ENCODE measurements at regions not wholly inside any gene's neighbourhood (a gene's known extent, or its start where the extent isn't known, plus 50 kb on each side); places are given as distances from the start of the nearest gene placed in this dataset.
A peak's percentile ranks its signal among the peaks of the same experiment; 100 is the strongest.

- H3K36me3 ChIP-seq (ENCODE audit: control insufficient read depth in 1 of 2, insufficient read depth in 2 of 2, low read length in 2 of 2) = no peaks in the 10 kb centered on the region
- H4K91ac ChIP-seq (ENCODE audit: low read depth, low read length) = no peak overlapping the region
- H2BK12ac ChIP-seq (ENCODE audit: low read length) = no peak overlapping the region
- no peak overlapping the region for H4K8ac ChIP-seq (ENCODE audit: low read depth, low read length)
- H2BK120ac ChIP-seq (ENCODE audit: insufficient read depth, low read length, poor library complexity) = no peak overlapping the region
- H3K14ac ChIP-seq (ENCODE audit: low read length) = no peak overlapping the region
- peak in 1 of 2 donors; percentile 18 for DNase-seq
- no peak overlapping the region for H3K4me2 ChIP-seq (ENCODE audit: low read length)
- H2AFZ ChIP-seq (ENCODE audit: insufficient read depth, low read length, poor library complexity) = no peak overlapping the region
- no peak overlapping the region for H3K4me3 ChIP-seq (ENCODE audit: low read depth, low read length)
- H3K27ac ChIP-seq (ENCODE audit: low read depth, low read length) = no peak overlapping the region
- no CpG with 5 or more reads among the region's 3 CpGs for WGBS (ENCODE audit: extremely low coverage, insufficient coverage, insufficient read length)
- H2BK5ac ChIP-seq (ENCODE audit: low read depth, low read length, poor library complexity) = no peak overlapping the region
- H2AK5ac ChIP-seq (ENCODE audit: low read length) = no peak overlapping the region
- H3K79me2 ChIP-seq (ENCODE audit: control insufficient read depth, insufficient read depth, low read length, poor library complexity) = no peaks in the 10 kb centered on the region
- H3K27me3 ChIP-seq (ENCODE audit: insufficient read depth, low read length) = no peaks in the 10 kb centered on the region
- no peak overlapping the region for H3K9ac ChIP-seq (ENCODE audit: low read length)
- no peaks in the 10 kb centered on the region for H3K79me1 ChIP-seq (ENCODE audit: low read length)
- no peak overlapping the region for H3K18ac ChIP-seq (ENCODE audit: low read length)
- no peak overlapping the region for H3K4ac ChIP-seq (ENCODE audit: low read depth, low read length)
- no peaks in the 10 kb centered on the region for H3K4me1 ChIP-seq (ENCODE audit: control insufficient read depth in 1 of 2, insufficient read depth in 2 of 2, low read length in 2 of 2)
- no peak overlapping the region for H3K23ac ChIP-seq (ENCODE audit: low read length)
- no peaks in the 10 kb centered on the region for H3K9me3 ChIP-seq (ENCODE audit: insufficient read depth, low read depth, low read length)
- H4K12ac ChIP-seq (ENCODE audit: low read depth, low read length) = no peak overlapping the region
Measured at GRCh38 chr7:18202315-18203045, 174.8 kb upstream of the PRPS1L1 start.

GRCh38 chr7:18206331-18206730 is 178.7 kb upstream of the PRPS1L1 start:
- no peak overlapping the region for H3K18ac ChIP-seq (ENCODE audit: low read length)
- H3K4me3 ChIP-seq (ENCODE audit: low read depth, low read length) = no peak overlapping the region
- H2AK5ac ChIP-seq (ENCODE audit: low read length) = no peak overlapping the region
- no peak overlapping the region for H3K9ac ChIP-seq (ENCODE audit: low read length)
- H3K4me2 ChIP-seq (ENCODE audit: low read length) = no peak overlapping the region
- H3K79me1 ChIP-seq (ENCODE audit: low read length) = no peaks in the 10 kb centered on the region
- H2BK120ac ChIP-seq (ENCODE audit: insufficient read depth, low read length, poor library complexity) = no peak overlapping the region
- H3K27ac ChIP-seq (ENCODE audit: low read depth, low read length) = no peak overlapping the region
- H2BK12ac ChIP-seq (ENCODE audit: low read length) = no peak overlapping the region
- H3K4ac ChIP-seq (ENCODE audit: low read depth, low read length) = no peak overlapping the region
- no peak for DNase-seq
- H3K23ac ChIP-seq (ENCODE audit: low read length) = no peak overlapping the region
- H4K8ac ChIP-seq (ENCODE audit: low read depth, low read length) = no peak overlapping the region
- no peaks in the 10 kb centered on the region for H3K9me3 ChIP-seq (ENCODE audit: insufficient read depth, low read depth, low read length)
- no peak overlapping the region for H4K91ac ChIP-seq (ENCODE audit: low read depth, low read length)
- H3K36me3 ChIP-seq (ENCODE audit: control insufficient read depth in 1 of 2, insufficient read depth in 2 of 2, low read length in 2 of 2) = no peaks in the 10 kb centered on the region
- H3K79me2 ChIP-seq (ENCODE audit: control insufficient read depth, insufficient read depth, low read length, poor library complexity) = no peaks in the 10 kb centered on the region
- H3K27me3 ChIP-seq (ENCODE audit: insufficient read depth, low read length) = no peaks in the 10 kb centered on the region
- whole genome bisulfite sequencing (ENCODE audit: extremely low coverage, insufficient coverage, insufficient read length) = no CpG with 5 or more reads among the region's 1 CpG
- H4K12ac ChIP-seq (ENCODE audit: low read depth, low read length) = no peak overlapping the region
- no peak overlapping the region for H2AFZ ChIP-seq (ENCODE audit: insufficient read depth, low read length, poor library complexity)
- no peak overlapping the region for H3K14ac ChIP-seq (ENCODE audit: low read length)
- H3K4me1 ChIP-seq (ENCODE audit: control insufficient read depth in 1 of 2, insufficient read depth in 2 of 2, low read length in 2 of 2) = no peaks in the 10 kb centered on the region
- no peak overlapping the region for H2BK5ac ChIP-seq (ENCODE audit: low read depth, low read length, poor library complexity)

GRCh38 chr7:18208921-18209320 is 181.3 kb upstream of the PRPS1L1 start:
- no CpG with 5 or more reads among the region's 1 CpG for WGBS (ENCODE audit: extremely low coverage, insufficient coverage, insufficient read length)

GRCh38 chr7:18210377-18210776 is 182.7 kb upstream of the PRPS1L1 start:
- H2BK12ac ChIP-seq (ENCODE audit: low read length) = no peak overlapping the region
- no peaks in the 10 kb centered on the region for H3K9me3 ChIP-seq (ENCODE audit: insufficient read depth, low read depth, low read length)
- no peak overlapping the region for H3K14ac ChIP-seq (ENCODE audit: low read length)
- H3K27ac ChIP-seq (ENCODE audit: low read depth, low read length) = no peak overlapping the region
- no peak for DNase-seq
- H4K12ac ChIP-seq (ENCODE audit: low read depth, low read length) = no peak overlapping the region
- H3K18ac ChIP-seq (ENCODE audit: low read length) = no peak overlapping the region
- no peak overlapping the region for H3K4me3 ChIP-seq (ENCODE audit: low read depth, low read length)
- no peaks in the 10 kb centered on the region for H3K79me2 ChIP-seq (ENCODE audit: control insufficient read depth, insufficient read depth, low read length, poor library complexity)
- H3K79me1 ChIP-seq (ENCODE audit: low read length) = no peaks in the 10 kb centered on the region
- no peak overlapping the region for H2AFZ ChIP-seq (ENCODE audit: insufficient read depth, low read length, poor library complexity)
- H3K4me2 ChIP-seq (ENCODE audit: low read length) = no peak overlapping the region
- H3K36me3 ChIP-seq (ENCODE audit: control insufficient read depth in 1 of 2, insufficient read depth in 2 of 2, low read length in 2 of 2) = no peaks in the 10 kb centered on the region
- H2BK120ac ChIP-seq (ENCODE audit: insufficient read depth, low read length, poor library complexity) = no peak overlapping the region
- no peak overlapping the region for H2BK5ac ChIP-seq (ENCODE audit: low read depth, low read length, poor library complexity)
- H3K4me1 ChIP-seq (ENCODE audit: control insufficient read depth in 1 of 2, insufficient read depth in 2 of 2, low read length in 2 of 2) = no peaks in the 10 kb centered on the region
- no peak overlapping the region for H3K9ac ChIP-seq (ENCODE audit: low read length)
- no peak overlapping the region for H3K23ac ChIP-seq (ENCODE audit: low read length)
- H3K4ac ChIP-seq (ENCODE audit: low read depth, low read length) = no peak overlapping the region
- no CpG with 5 or more reads among the region's 2 CpGs for WGBS (ENCODE audit: extremely low coverage, insufficient coverage, insufficient read length)
- H2AK5ac ChIP-seq (ENCODE audit: low read length) = no peak overlapping the region
- no peak overlapping the region for H4K91ac ChIP-seq (ENCODE audit: low read depth, low read length)
- no peak overlapping the region for H4K8ac ChIP-seq (ENCODE audit: low read depth, low read length)
- H3K27me3 ChIP-seq (ENCODE audit: insufficient read depth, low read length) = no peaks in the 10 kb centered on the region

More at GRCh38 chr7:18208921-18209320, 181.3 kb upstream of the PRPS1L1 start:
- no peaks in the 10 kb centered on the region for H3K79me2 ChIP-seq (ENCODE audit: control insufficient read depth, insufficient read depth, low read length, poor library complexity)
- no peaks in the 10 kb centered on the region for H3K9me3 ChIP-seq (ENCODE audit: insufficient read depth, low read depth, low read length)
- no peak overlapping the region for H4K8ac ChIP-seq (ENCODE audit: low read depth, low read length)
- H3K4me3 ChIP-seq (ENCODE audit: low read depth, low read length) = no peak overlapping the region
- no peak overlapping the region for H2BK5ac ChIP-seq (ENCODE audit: low read depth, low read length, poor library complexity)
- no peak overlapping the region for H3K4me2 ChIP-seq (ENCODE audit: low read length)
- no peak overlapping the region for H2AK5ac ChIP-seq (ENCODE audit: low read length)
- no peak overlapping the region for H2BK120ac ChIP-seq (ENCODE audit: insufficient read depth, low read length, poor library complexity)
- H4K91ac ChIP-seq (ENCODE audit: low read depth, low read length) = no peak overlapping the region
- no peaks in the 10 kb centered on the region for H3K36me3 ChIP-seq (ENCODE audit: control insufficient read depth in 1 of 2, insufficient read depth in 2 of 2, low read length in 2 of 2)
- no peak overlapping the region for H2AFZ ChIP-seq (ENCODE audit: insufficient read depth, low read length, poor library complexity)
- no peak overlapping the region for H3K18ac ChIP-seq (ENCODE audit: low read length)
- DNase-seq = no peak
- H3K79me1 ChIP-seq (ENCODE audit: low read length) = no peaks in the 10 kb centered on the region
- H3K27ac ChIP-seq (ENCODE audit: low read depth, low read length) = no peak overlapping the region
- H3K23ac ChIP-seq (ENCODE audit: low read length) = no peak overlapping the region
- H4K12ac ChIP-seq (ENCODE audit: low read depth, low read length) = no peak overlapping the region
- no peaks in the 10 kb centered on the region for H3K27me3 ChIP-seq (ENCODE audit: insufficient read depth, low read length)
- no peak overlapping the region for H3K4ac ChIP-seq (ENCODE audit: low read depth, low read length)
- H3K14ac ChIP-seq (ENCODE audit: low read length) = no peak overlapping the region
- no peak overlapping the region for H2BK12ac ChIP-seq (ENCODE audit: low read length)
- H3K9ac ChIP-seq (ENCODE audit: low read length) = no peak overlapping the region
- H3K4me1 ChIP-seq (ENCODE audit: control insufficient read depth in 1 of 2, insufficient read depth in 2 of 2, low read length in 2 of 2) = no peaks in the 10 kb centered on the region

Measured in trophoblast cell (in vitro differentiated cells and primary cell).